Suppressor macrophage (primary cell): ENCODE measurements at regions not wholly inside any gene's neighbourhood (a gene's known extent, or its start where the extent isn't known, plus 50 kb on each side); places are given as distances from the start of the nearest gene placed in this dataset.

Experiments
- DNase-seq, 4 experiments: peaks; one replicate each; pipeline ENCODE4 v3.0.0-alpha.2; 2020 to 2022

DNA sequence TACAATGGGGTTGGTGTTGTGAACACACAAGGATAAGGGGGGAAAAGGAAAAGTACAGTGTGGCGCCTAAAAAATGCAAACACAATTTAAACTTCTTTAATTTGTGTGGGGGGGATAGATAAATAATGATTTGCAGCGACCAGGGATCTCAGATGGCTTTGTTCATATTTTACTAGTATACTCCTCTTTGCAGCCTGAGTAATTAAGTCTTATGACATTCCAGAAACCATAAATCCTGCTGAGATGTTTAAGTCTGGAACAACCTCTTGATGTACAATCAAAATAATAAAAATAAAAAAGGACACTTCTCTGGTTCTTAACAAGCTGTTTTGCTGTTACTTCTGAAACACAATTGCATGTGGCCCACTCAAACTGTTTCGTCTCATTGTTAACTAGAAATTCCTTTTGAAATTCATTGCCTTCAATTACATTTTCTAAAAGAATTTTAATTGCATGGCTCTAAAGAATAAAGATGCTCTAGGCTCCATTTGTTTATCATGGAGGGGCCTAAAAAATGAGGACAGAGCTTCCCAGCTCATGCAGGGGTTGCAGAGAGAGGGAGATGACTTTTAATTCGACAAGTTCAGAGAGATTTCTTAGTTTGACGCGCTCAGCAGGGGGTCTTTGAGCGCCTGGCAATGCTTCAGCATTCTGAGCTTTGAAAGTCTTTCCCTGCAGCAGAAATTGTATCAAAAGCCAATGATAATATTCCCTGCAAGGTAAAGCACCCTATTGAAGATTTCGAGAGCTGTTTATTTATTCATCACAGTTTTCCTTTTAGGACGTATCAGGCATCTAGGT is 892.4 kb upstream of the TENM3 start:
- no peak for DNase-seq

DNA sequence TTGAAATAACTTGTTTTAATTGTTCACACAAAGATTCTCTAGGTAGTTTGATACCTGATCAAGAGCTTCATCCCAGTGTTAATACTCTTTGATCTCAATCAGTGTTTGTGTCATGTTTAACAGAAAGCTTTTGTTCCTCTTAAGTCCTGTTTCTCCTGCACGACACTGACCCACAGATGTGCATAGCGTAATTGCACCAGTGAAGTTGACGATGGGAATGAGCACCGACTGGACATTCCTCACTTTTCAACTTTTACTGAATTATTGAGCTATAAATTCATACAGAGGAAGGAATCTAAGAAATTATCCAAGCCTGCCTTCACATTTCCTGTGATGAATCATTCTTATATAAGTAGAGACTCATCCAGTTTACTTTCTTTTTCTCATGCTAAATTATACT is 878.7 kb upstream of the TENM3 start:
- no peak for DNase-seq

DNA sequence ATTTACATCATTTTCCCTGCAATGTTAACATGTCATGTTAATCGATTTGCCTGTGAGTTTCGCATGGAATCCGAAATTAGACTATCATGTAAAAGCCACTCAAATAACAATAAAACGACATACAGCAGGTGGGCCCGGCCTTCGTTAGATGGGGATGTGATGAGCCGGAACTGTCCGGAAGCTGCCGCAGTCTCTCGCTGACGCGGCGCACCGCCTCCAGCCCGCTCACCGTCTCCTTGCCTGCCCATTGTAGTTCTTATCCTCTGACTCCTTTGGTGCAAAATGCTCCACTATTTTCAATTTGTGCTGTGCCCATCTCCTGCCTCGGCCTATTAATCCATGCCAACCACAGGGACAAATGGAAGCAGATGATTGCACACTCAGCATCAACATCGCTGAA is 877.5 kb upstream of the TENM3 start:
- no peak for DNase-seq

DNA sequence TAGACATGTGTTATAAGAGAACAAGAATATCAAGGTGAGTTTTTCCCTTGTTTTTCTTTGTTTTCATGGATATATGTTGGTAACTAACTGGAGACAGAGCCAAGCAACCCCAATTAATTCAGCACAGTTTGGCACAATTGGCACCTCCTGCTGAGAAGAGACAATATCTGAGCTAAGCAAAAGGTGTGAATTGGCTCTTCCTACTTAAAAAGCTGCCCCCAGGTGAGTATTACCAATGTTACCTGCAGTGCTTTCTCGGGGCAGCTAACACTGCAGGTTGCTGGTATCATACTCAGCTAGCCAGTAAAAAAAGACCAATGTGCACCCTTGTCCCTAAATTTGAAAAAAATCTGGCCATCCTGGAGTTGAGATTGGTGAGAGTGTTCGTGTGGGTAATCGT is 871.2 kb upstream of the TENM3 start:
- no peak for DNase-seq

DNA sequence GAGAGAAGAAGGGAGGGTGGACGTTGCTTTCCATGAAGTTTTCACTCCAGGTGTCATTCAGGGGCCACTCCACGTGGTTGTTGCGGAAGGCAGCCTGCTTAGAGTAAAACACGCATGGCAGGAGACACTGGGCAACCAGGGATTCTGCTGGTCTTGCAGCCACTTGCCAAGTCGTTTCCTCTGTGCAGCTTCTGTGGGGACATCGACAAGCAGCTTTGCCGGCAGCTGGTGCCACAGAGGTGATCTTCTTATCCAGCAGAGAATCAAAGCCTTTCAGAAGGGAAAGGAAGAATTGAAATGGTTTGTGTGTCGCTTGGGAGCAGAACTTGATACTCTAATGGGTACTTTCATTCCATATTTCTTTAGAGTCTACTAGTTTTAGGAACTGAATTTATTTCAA is 867.1 kb upstream of the TENM3 start:
- no peak for DNase-seq

DNA sequence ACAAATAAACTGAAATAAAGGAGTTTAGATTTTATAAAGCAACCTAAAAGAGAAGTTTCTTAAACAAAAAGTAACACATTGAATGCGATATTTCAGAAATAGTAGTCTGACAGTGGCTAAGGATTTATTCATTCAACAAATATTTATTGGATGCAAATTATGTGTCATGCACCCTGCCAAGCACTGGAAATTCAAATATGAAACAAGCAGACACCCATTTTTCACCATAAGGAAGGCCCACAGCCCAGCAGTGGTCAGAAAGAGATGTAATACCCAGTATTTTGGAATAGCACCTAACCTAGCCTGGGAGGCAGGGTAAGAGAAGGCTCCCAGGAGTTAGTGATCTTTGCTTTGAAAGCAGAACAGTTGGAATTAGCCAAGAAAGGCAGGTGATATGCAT is 855.1 kb upstream of the TENM3 start:
- DNase-seq: no peak

DNA sequence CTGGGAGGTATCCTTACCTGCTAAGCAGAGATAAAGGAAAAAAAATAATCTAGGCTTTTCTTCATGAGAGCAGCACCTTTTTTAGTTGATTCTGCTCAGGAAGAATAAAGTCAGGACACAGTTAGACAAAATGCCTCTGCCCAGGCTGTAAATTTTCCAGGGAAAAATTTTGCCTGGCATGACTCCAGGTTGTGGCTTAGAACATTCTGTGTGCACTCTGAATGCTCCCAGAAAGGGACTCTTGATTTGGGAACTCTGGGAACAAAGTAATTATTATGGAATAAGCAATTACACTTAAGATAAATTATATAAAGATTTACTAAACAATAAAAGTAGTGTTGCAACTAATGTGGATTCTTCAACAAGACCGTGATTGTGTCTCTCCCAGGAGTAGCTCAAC is 826.2 kb upstream of the TENM3 start:
- no peak for DNase-seq

DNA sequence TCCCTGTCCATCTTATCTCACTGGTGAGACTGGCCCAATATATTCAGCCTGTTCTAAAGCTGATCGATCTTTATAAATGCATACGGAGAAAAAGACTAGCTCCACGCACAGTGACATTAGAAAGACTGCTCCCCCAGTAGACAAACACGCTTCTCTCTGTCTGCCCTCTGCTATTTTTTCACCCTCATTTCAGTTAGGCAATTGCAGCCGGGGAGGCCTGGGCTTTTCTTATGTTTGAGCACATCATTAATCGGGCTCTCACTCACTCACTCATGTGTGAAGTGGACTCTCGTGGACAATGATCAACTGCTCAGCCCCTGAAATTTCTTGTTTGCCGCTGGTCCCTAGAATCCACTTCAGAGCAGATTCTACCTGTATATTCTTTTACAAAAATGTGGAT is 824.7 kb upstream of the TENM3 start:
- DNase-seq: no peak

DNA sequence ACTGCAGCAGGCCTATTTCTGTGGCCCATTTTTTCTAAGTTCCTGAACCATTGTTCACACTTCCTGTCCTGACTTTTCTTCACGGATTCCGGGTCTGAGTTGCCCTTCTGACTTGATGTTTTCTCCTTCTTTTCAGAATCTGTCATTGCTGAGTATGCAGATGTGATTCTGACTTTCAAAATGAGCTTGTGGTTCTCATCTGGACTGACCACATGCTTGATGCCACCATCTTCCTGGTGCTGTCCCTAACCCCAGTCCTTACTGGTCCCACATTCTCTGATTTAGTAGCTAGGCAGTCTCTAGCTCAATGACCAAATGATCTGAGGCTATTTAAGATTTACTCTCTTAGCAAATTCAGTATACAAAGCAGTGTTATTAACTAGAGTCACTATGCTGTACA is 822.3 kb upstream of the TENM3 start:
- DNase-seq: no peak

DNA sequence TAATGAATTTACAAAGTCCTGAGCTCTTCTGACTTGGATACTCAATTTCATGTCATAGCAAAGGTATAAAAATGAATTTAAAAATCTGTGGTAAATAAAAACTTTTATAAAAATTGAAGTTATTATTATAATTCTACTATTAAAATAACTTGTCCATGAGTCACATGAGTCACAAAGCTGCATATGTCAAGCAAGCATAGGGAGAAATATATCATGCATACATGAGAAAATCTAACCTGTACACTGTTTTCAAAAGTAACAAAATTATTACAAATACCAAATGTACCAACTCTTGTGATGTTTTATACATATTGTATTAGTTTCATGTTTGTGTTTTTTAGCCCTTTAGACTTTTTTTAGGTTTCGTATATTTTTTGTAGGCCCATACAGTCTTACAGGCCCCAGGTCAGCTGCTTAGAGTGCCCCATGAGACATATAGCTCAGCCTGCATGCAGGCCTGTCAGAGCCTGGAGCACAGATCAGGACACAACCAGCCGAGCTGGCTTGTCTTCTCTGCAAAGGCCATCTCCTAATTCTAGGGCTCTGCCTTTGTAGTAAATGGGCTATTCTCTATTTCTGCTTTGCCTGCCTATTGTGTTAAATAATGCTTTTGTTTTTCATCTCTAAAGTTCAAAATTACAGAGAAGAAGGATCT is 818.7 kb upstream of the TENM3 start:
- DNase-seq: no peak

DNA sequence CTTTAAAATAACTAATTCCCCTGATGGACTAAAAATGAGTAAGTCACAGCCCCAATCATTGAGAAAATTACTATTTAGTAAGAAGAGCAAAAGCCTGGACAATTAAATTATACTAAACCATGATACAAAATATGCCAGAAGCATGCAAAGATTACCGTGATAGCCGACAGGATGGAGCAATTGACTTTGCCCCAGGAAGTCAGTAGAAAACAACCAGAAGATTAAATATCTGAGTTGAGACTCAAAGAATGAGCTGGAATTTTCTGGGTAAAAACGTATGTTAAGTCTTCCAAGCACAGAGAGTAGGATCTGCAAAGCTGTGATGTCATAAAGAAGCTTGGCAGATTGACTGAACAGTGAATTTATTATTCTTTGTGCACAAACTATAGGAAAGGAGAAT is 816.1 kb upstream of the TENM3 start:
- no peak for DNase-seq

DNA sequence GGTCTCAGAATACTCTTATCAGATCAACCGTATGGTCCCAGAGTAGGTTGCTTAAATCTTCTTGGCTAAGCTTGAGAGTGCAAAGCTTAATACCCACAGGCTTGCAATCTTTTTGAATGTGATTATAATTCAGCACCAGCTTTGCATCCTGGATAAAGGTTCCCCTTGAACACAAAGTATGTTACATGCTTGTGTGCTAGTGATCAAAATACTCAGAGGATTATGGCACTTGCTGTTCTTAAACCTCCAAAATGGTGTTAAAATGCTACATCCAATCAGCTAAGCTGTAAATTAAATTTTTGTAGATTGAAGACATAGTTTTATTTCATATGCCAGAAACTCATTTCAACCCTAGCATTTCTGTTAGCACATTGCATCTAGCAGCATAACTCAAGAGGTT is 812.2 kb upstream of the TENM3 start:
- DNase-seq: no peak

DNA sequence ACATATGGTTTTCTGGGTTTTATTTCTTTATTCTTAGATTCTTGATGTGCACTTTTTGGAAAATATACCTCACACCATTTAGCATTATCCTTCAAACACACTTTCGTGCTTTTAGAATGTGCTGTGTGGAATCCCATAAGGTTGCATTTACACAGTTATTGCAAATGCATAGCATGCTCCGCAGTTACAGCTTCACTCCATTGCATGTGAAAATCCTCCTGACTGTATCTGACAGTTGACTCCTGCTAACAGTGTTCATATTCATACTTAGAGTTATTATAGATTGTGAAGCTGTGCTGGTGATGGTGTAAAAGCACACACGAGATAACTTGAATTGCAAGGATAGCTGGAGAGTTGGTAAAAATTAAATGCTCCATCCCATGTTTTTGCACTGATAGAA is 811.5 kb upstream of the TENM3 start:
- DNase-seq: no peak

DNA sequence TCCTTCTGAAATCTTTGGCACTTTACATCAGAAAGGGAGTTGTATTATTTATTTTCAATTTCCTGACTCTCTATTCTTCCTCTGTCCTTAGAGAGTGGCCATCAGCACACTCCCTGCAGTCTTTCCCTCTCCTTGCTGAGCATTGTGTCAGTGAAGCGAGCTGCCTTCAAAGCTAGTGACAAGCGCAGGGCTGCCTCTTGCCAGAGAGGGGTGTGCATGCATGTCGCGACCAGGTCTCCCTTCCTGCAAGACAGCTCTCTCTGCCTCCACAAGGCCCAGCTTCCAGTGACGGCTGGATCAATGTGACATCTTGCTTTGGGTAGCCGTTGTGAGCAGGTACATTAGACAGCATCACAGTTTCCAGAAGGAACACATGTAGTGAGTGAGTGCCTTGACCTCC is 810.9 kb upstream of the TENM3 start:
- DNase-seq: no peak

DNA sequence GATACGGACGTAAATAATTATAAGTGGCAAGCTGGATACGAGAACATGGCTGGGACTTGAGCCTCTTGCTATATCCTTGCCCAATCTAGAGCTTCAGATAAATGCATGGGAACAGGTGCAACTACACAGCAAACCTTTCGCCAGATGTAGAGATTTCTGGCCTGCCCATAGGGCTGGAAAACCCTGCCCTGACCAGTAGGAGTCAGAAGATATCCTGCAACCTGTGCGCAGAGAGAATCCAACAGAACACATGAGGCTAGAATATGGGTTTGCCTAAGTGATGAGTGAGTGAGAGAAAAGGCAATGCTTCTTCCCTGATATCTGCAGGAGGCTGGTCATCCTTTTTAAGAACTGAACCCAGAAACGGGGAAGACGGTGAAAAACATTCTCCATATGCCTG is 805.3 kb upstream of the TENM3 start:
- DNase-seq: no peak

DNA sequence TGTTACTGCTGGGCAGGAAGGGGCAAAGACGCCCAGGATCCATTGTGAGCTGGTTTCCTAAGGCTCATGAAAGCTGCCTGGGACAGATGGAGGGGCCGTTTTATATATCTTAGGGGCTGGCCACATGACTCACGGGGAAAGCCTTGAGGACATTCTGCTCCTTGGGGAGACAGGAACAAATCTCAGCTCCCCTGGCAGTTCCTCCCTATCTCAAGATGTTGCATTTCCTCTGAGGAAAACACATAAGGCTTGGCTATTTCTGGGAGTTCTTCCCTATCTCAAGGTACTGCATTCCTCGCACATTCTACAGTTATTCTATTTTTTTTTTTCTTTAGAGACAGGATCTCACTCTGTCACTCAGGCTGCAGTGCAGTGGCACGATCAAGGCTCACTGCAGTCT is 804.6 kb upstream of the TENM3 start:
- DNase-seq: no peak

DNA sequence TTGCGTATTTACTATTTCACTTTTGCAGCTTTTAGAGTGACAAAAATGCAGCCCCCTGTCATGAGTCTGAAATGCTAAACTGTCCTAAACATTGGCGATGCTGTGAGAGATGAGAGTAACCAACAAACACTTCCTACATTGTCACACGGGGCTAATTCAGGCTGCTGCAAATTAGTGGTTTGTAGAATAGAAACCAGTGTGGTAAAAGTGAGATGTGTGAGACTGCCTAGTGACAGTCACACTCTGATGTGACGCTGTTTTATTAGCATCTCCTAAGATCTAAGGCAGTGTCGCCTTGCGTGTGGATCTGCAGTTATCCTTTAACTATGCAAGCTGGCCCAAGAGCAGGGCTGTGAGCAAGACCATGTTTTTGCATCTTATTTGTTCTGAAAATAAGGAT is 800.2 kb upstream of the TENM3 start:
- DNase-seq: no peak

DNA sequence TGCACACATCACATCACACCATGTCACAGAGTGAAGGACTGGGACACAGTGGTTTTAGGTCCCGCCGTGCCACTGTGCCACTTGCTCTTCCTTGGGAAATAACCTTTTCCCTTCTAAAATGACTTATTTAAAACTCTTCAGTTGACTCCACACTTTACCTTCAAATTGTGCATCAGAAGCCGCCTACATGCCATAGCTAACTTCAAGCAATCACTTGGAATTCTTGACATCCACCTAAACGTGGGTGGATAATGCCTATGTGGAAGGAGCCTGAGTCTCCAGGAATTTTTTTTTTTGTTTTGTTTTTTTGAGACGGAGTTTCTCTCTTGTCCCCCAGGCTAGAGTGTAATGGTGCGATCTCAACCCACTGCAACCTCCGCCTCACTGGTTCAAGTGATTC is 777.4 kb upstream of the TENM3 start:
- no peak for DNase-seq

DNA sequence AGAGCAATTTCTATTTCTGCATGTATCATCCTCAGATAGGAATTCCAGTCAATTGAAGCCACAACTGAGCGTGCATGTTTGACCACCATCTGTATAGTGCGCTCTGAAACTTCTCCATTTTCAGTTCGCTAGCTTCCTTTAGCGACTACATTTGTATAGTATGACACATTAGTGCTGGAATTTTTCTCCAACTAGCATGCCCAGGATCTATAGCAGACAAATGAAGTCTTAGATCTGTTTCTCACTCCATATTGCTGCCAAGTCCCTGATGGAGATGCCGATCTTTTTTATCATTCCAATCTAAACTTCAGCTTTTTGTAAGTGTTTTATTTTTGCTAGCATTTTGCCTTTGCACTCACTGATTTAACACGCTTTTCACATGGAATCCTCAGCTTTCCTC is 774.8 kb upstream of the TENM3 start:
- DNase-seq: no peak

DNA sequence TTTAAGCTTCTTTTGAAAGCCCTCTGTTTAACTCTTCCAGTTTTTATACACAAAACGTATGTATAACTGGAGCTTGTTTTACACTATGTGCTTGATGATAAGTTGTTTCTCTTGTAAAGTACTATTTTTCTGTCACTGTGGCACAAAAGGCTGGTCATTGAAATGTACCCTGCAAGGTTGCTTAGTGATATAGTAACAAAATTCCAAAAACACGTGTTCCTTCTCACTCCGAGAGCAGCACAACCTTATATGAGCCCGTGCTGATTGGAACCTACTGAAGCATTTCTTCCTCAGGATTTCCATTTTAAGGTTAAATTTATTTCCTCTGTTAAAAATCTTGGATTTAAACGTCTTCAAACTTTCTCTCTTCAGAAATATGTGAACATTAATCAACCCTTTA is 772.9 kb upstream of the TENM3 start:
- DNase-seq: no peak

DNA sequence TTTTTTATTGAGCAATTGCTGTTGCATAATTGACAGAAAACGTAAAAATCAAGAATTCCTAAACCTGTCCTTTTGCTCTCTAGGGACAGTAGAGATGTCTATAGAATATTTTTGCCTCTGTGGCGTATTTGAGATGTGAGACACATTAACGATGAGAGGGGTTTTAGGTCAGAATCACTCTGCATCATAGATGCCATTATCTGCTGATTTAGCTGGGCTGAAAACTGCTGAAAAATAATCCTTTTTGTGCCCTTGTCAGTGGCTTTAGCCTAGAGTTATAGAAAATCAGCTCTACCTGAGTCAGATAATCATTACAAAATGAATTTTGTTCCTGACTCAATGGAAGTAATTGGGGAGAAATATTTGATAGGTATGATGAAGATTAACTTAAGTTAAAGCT is 767.8 kb upstream of the TENM3 start:
- no peak for DNase-seq

DNA sequence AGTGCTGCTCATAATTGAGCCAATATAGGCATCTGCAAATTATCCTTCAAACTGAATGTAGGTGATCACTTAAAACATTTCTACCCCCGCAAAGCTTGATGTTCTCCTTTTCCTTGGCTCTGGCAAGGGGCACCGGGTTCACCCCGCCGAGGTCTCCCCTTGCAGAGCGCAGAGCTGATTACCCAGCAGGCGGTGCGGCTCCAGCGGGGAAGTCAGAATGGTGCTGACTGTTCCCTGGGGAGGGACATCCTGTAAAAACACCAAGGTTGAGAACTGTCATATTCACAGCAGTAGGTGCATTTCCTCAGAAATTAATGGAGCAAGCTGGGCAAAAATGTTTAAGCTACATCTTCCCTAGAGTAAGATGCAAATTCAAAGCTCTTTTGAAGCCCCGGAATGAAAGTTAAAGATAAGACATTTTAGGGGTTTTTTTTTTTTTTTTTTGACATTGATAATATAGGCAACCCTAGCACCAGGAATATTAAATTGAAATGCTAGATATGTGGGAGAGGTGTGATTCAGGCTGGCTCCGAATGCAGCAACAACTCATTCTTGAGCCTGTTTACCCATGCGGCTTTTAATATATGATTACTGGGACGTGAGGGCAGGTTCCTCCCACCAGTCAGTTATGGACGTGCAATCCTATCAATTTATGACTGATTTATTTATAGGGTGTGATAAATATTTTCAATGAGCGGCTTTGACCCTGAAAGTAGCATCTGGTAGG is 767.3 kb upstream of the TENM3 start:
- DNase-seq: no peak

DNA sequence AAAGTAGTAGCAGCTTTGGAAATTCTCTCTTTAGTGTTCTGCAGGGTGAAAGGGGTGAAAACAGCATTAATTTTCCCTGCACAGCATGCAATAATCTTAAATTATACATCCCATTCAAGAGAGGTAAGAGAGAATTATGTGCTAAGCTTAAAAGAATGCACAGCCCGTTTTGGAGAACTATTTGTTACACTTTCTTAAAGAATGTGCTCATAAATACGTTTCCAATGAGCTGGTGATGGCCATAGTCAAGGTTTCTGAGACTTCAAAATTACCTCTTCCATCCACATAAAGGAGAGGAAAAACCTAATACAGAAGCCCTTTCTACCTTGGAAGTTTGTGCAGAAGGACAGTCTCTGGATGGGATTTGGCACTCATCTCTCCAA is 766.7 kb upstream of the TENM3 start:
- no peak for DNase-seq

DNA sequence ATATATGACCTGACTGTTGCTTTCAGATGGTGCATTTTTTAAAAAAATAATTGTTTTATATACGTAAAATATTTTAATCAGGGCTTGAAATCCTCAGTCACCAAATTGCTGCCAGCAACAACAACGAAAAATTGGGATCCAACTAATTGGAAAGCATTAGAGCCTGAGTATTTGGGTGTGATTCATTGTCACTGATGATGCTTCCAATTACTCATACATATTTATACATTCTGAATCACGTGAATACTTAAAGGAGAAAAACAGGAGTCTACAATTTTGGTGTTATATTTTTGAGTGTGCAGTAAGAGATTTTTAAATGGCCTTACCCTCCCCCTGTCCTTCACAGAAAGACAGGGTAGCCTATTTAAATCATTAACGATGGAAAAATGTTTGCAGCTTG is 765.6 kb upstream of the TENM3 start:
- no peak for DNase-seq
